CD14-positive monocyte (primary cell): ENCODE measurements at regions not wholly inside any gene's neighbourhood (a gene's known extent, or its start where the extent isn't known, plus 50 kb on each side); places are given as distances from the start of the nearest gene placed in this dataset.
A peak's percentile ranks its signal among the peaks of the same experiment; 100 is the strongest.

ENCODE experiments used
- DNase-seq, 3 donors: peaks; one replicate each; pipeline ENCODE4 v3.0.0-alpha.2; 2011 to 2022
- H2AFZ ChIP-seq: 2 replicates; pipeline ENCODE4 v1.6.0; 2012; ENCODE audit warnings: mild to moderate bottlenecking, low read depth, low read length, inconsistent platforms; ENCODE audit not compliant: insufficient read depth, poor library complexity, severe bottlenecking
- H3K27ac ChIP-seq, 2 donors: 1 replicate in 1 of 2; 2 replicates in 1 of 2; pipeline ENCODE4 v1.5.1; 2012 to 2013; ENCODE audit warnings: low read length in 2 of 2, control low read depth in 1 of 2, inconsistent platforms in 1 of 2, low read depth in 1 of 2, mild to moderate bottlenecking in 1 of 2
- H3K27me3 ChIP-seq, 2 donors: one replicate each; pipeline versions ENCODE4 v1.6.0 to v1.6.1; 2011 to 2013; ENCODE audit warnings: low read length in 2 of 2; ENCODE audit not compliant: control insufficient read depth in 2 of 2, insufficient read depth in 2 of 2
- H3K36me3 ChIP-seq, 2 donors: replicated peaks in 1 of 2; 1 replicate in 1 of 2; 2 replicates in 1 of 2; pipeline versions ENCODE4 v1.5.1 to v1.6.1; 2012 to 2013; ENCODE audit warnings: low read length in 2 of 2, control low read depth in 1 of 2, inconsistent platforms in 1 of 2, mild to moderate bottlenecking in 1 of 2; ENCODE audit not compliant: insufficient read depth in 2 of 2, control insufficient read depth in 1 of 2
- H3K4me1 ChIP-seq, 2 donors: 1 replicate in 1 of 2; 2 replicates in 1 of 2; pipeline versions ENCODE4 v1.5.1 to v1.6.1; 2012 to 2013; ENCODE audit warnings: low read length in 2 of 2, control low read depth in 1 of 2, inconsistent platforms in 1 of 2, mild to moderate bottlenecking in 1 of 2, moderate library complexity in 1 of 2; ENCODE audit not compliant: insufficient read depth in 2 of 2, control insufficient read depth in 1 of 2
- H3K4me2 ChIP-seq: replicated peaks from 2 replicates; pipeline ENCODE3; 2012; ENCODE audit warnings: low read length, moderate library complexity, mild to moderate bottlenecking; ENCODE audit not compliant: poor library complexity, severe bottlenecking; ENCODE audit errors: extremely low read depth
- H3K4me3 ChIP-seq, 3 experiments: fragments of 200-600 bp in 1 of 3; sonication (generic) in 1 of 3; replicated peaks in 1 of 3; 1 replicate in 2 of 3; 2 replicates in 1 of 3; pipeline ENCODE4 v1.5.1; 2011 to 2013; ENCODE audit warnings: low read length in 3 of 3, mild to moderate bottlenecking in 3 of 3, control low read depth in 2 of 3, low read depth in 2 of 3, inconsistent platforms in 1 of 3, moderate library complexity in 1 of 3
- H3K79me2 ChIP-seq: 2 replicates; pipeline ENCODE4 v1.6.0; 2012; ENCODE audit warnings: mild to moderate bottlenecking, control low read depth, inconsistent platforms, low read length, moderate library complexity; ENCODE audit not compliant: insufficient read depth
- H3K9ac ChIP-seq: 2 replicates; pipeline ENCODE4 v1.6.0; 2017; ENCODE audit warnings: low read length, mild to moderate bottlenecking; ENCODE audit not compliant: insufficient read depth, poor library complexity, severe bottlenecking
- H3K9me3 ChIP-seq, 2 donors: replicated peaks in 1 of 2; 1 replicate in 1 of 2; 2 replicates in 1 of 2; pipeline versions ENCODE4 v1.5.1 to v1.6.1; 2012 to 2013; ENCODE audit warnings: low read length in 2 of 2, control low read depth in 1 of 2; ENCODE audit not compliant: control insufficient read depth in 1 of 2, insufficient read depth in 1 of 2
- H4K20me1 ChIP-seq: 2 replicates; pipeline ENCODE4 v1.6.0; 2012; ENCODE audit warnings: mild to moderate bottlenecking, low read length, control low read depth, moderate library complexity; ENCODE audit not compliant: insufficient read depth
- H3K27ac Mint-ChIP-seq, 7 donors: one replicate each; pipeline ENCODE4 v1.8.0; 2020; ENCODE audit warnings: mild to moderate bottlenecking in 7 of 7, mixed read lengths in 7 of 7, moderate library complexity in 6 of 7, inconsistent platforms in 2 of 7
- H3K27me3 Mint-ChIP-seq, 3 donors: one replicate each; pipeline ENCODE4 v1.8.0; 2021 to 2022; ENCODE audit warnings: low read depth in 3 of 3, mild to moderate bottlenecking in 3 of 3, mixed read lengths in 3 of 3, moderate library complexity in 3 of 3, inconsistent platforms in 1 of 3
- H3K36me3 Mint-ChIP-seq, 2 donors: one replicate each; pipeline ENCODE4 v1.8.0; 2020; ENCODE audit warnings: mixed read lengths in 2 of 2, inconsistent platforms in 1 of 2, mild to moderate bottlenecking in 1 of 2
- H3K4me1 Mint-ChIP-seq: one replicate; pipeline ENCODE4 v1.8.0; 2020; ENCODE audit warnings: mild to moderate bottlenecking, mixed read lengths
- H3K4me3 Mint-ChIP-seq, 2 donors: one replicate each; pipeline ENCODE4 v1.8.0; 2020; ENCODE audit warnings: mild to moderate bottlenecking in 2 of 2, mixed read lengths in 2 of 2, moderate library complexity in 1 of 2
- H3K9me3 Mint-ChIP-seq, 7 donors: one replicate each; pipeline ENCODE4 v1.8.0; 2020 to 2022; ENCODE audit warnings: mixed read lengths in 7 of 7, mild to moderate bottlenecking in 6 of 7, moderate library complexity in 6 of 7, inconsistent platforms in 2 of 7
- CTCF ChIP-seq: fragments of 200-600 bp; IDR thresholded peaks from one replicate; pipeline ENCODE4 v1.8.0; 2022; ENCODE audit warnings: antibody characterized with exemption, mild to moderate bottlenecking
- WGBS: methylation state at CpG from one replicate; pipeline ENCODE4 v1.1.5; 2013; ENCODE audit warnings: missing lambda C conversion rate; ENCODE audit not compliant: insufficient coverage; 5-methylcytosine and 5-hydroxymethylcytosine counted together
- intact Hi-C, 2 donors: fragments of 100-400 bp; cut with micrococcal nuclease; formaldehyde crosslinking; loops; one replicate each; pipeline versions ENCODE4 v1.15.0 to v1.15.1; 2023

- H4K20me1 ChIP-seq = no peaks in the 10 kb centered on the region
- H3K27me3 Mint-ChIP-seq = peaks cover 0 to 12% (median 9%) of the 10 kb centered on the region in 3 donors
- no peaks in the 10 kb centered on the region for H3K79me2 ChIP-seq
- H3K36me3 Mint-ChIP-seq = no peaks in the 10 kb centered on the region
- no peaks in the 10 kb centered on the region for H3K9me3 ChIP-seq
- peaks cover 7 to 10% of the 10 kb centered on the region in 2 donors for H3K4me1 ChIP-seq
- intact Hi-C loops = loop anchor here (5.0 kb wide), 2 partner anchors 338 to 508 kb away; no protein-coding TSS in a partner anchor
- peaks cover 0 to 8% of the 10 kb centered on the region in 2 donors for H3K27me3 ChIP-seq
- 0% methylated on average over 2 of the region's 7 CpGs for WGBS
- no peak overlapping the region for H3K9ac ChIP-seq
- peak overlapping the region in 1 of 3 experiments; percentile 41 for H3K4me3 ChIP-seq
- peak overlapping the region; percentile 54 for H3K4me2 ChIP-seq
- peak overlapping the region; percentile 67 for H2AFZ ChIP-seq
- H3K9me3 Mint-ChIP-seq = peaks cover 0 to 5% (median 0%) of the 10 kb centered on the region in 7 donors
- peak; percentile 86 for TF ChIP-seq CTCF
- H3K36me3 ChIP-seq = no peaks in the 10 kb centered on the region
- no peak overlapping the region for H3K27ac Mint-ChIP-seq
- no peak overlapping the region for H3K27ac ChIP-seq
- peak; percentile 58 to 68 (median 62) for DNase-seq
- H3K4me3 Mint-ChIP-seq = peak overlapping the region; percentile 31 to 59
- peaks cover 23% of the 10 kb centered on the region for H3K4me1 Mint-ChIP-seq
Observed at GRCh38 chr3:117019082-117019713, 309.6 kb downstream of the TUSC7 start.

GRCh38 chr3:117026401-117026800, 316.8 kb downstream of the TUSC7 start:
- H3K9ac ChIP-seq = no peak overlapping the region
- no peak overlapping the region for H3K4me2 ChIP-seq
- H3K27me3 ChIP-seq = no peaks in the 10 kb centered on the region
- H3K27ac Mint-ChIP-seq = no peak overlapping the region
- peaks cover 0 to 5% of the 10 kb centered on the region in 2 donors for H3K9me3 ChIP-seq
- DNase-seq = no peak
- H4K20me1 ChIP-seq = no peaks in the 10 kb centered on the region
- H3K4me3 ChIP-seq = no peak overlapping the region
- no peak overlapping the region for H3K27ac ChIP-seq
- H2AFZ ChIP-seq = no peak overlapping the region
- peaks cover 4% of the 10 kb centered on the region for H3K4me1 Mint-ChIP-seq
- intact Hi-C loops = no loop called here
- TF ChIP-seq CTCF = no peak
- no peaks in the 10 kb centered on the region for H3K36me3 ChIP-seq
- no peaks in the 10 kb centered on the region for H3K4me1 ChIP-seq
- WGBS = 97% methylated on average over 22 of the region's 22 CpGs
- peaks cover 0 to 4% (median 0%) of the 10 kb centered on the region in 3 donors for H3K27me3 Mint-ChIP-seq
- no peak overlapping the region for H3K4me3 Mint-ChIP-seq
- H3K9me3 Mint-ChIP-seq = peaks cover 5 to 18% (median 10%) of the 10 kb centered on the region in 7 donors
- H3K79me2 ChIP-seq = no peaks in the 10 kb centered on the region
- no peaks in the 10 kb centered on the region for H3K36me3 Mint-ChIP-seq
